T follicular helper cell (primary cell): ENCODE measurements at regions not wholly inside any gene's neighbourhood (a gene's known extent, or its start where the extent isn't known, plus 50 kb on each side); places are given as distances from the start of the nearest gene placed in this dataset.

ENCODE experiments used
- DNase-seq: peaks from one replicate; pipeline ENCODE4 v3.0.0-alpha.2; 2020; ENCODE audit warnings: low read depth

GRCh38 chr6:167049275-167049674 lies 50.1 kb downstream of the CEP43 start:
- DNase-seq: no peak

- no peak for DNase-seq
Observed at GRCh38 chr6:167050903-167051302, 51.7 kb downstream of the CEP43 start.

GRCh38 chr6:167053895-167054530 lies 54.8 kb downstream of the CEP43 start:
- no peak for DNase-seq

GRCh38 chr6:167054987-167055386 lies 55.8 kb downstream of the CEP43 start:
- no peak for DNase-seq

- peak; percentile 24 for DNase-seq
Observed at GRCh38 chr6:167056370-167056769, 57.2 kb downstream of the CEP43 start.

GRCh38 chr6:167058261-167058660 lies 59.1 kb downstream of the CEP43 start:
- DNase-seq: no peak
